Bronchial epithelial cell (primary cell): ENCODE measurements at regions not wholly inside any gene's neighbourhood (a gene's known extent, or its start where the extent isn't known, plus 50 kb on each side); places are given as distances from the start of the nearest gene placed in this dataset.
A peak's percentile ranks its signal among the peaks of the same experiment; 100 is the strongest.

Source experiments
- DNase-seq: peaks from one replicate; pipeline ENCODE4 v3.0.0-alpha.2; 2010; ENCODE audit warnings: low read depth
- FAIRE-seq: peaks from 2 replicates; lab custom pipeline; 2011; peaks lifted over from hg19 to GRCh38; lab: Jason Lieb, UNC
- H3K27me3 ChIP-seq: 2 replicates; pipeline ENCODE4 v1.5.1; 2011; ENCODE audit warnings: low read length; ENCODE audit not compliant: control insufficient read depth, insufficient read depth
- H3K36me3 ChIP-seq: 2 replicates; pipeline ENCODE4 v1.5.1; 2011; ENCODE audit warnings: low read length; ENCODE audit not compliant: control insufficient read depth, insufficient read depth
- H3K4me3 ChIP-seq: 2 replicates; pipeline ENCODE4 v1.5.1; 2011; ENCODE audit warnings: mild to moderate bottlenecking, low read depth, low read length, control low read depth
- CTCF ChIP-seq: IDR thresholded peaks from 2 replicates; pipeline ENCODE4 v1.5.1; 2011; ENCODE audit warnings: mild to moderate bottlenecking, moderate library complexity, low read length, control low read depth, inconsistent platforms; ENCODE audit not compliant: insufficient read depth, severe bottlenecking

GRCh38 chr1:83543222-83543973, 455.5 kb downstream of the TTLL7 start:
- DNase-seq (no peak), FAIRE-seq (no peak)
- no peak for TF ChIP-seq CTCF
- Histone ChIP-seq H3K36me3 (no peaks in the 10 kb centered on the region), H3K4me3 (no peak overlapping the region), H3K27me3 (no peaks in the 10 kb centered on the region)

DNA sequence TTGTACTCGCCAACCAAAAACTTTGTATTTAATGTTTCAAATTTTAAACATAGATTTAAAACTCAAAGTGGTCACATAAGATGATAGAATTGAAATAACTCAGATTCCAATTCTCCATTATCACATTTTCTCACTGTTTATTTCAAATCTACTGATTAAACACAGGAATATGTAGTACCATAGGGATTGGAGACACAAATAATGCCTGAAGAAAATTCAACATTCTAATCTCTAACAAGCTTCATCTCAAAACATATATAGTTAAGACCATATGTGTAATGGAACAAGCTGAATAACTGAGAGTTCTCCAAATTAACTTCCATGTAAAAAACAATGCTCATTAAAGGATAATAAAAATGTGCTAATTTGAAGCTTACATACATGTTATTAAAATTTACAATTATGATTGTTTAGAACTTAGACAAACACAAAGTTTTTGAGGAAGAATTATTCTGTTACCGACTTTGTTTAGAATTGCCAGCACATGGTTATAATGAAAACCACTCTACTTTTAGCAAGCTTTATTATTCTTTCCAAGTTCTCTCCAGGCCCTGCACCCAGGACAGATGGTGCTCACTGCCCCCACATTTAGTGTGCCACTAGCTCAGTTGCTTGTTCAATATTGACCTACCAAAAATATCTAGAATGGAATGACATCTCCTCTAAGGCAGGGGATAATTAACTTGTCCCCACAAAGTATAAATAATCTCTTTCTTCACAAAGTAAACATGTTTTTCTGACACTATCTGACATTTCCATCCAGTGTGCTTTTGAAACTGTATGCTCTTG, 467.2 kb downstream of the TTLL7 start:
- Histone ChIP-seq H3K36me3 (no peaks in the 10 kb centered on the region), H3K4me3 (no peak overlapping the region), H3K27me3 (no peaks in the 10 kb centered on the region)
- FAIRE-seq, result no peak
- no peak for TF ChIP-seq CTCF
- DNase-seq, result no peak

DNA sequence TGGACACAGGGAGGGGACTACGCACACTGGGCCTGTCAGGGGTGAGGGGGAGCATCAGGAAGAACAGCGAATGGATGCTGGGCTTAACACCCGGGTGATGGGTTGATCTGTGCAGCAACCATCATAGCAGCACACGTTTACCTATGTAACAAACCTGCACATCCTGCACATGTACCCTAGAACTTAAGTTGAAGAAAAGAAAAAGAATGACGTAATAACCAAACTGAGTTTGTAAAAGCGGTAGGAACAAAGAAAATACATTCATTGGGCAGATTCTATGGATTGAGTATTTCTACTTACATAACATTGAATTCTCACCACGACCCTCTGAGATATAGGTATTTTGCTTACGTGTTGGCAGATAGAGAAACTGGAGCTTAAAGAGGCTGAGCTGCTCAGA, 468.4 kb downstream of the TTLL7 start:
- TF ChIP-seq CTCF, result no peak
- FAIRE-seq, result no peak
- H3K36me3 ChIP-seq, result no peaks in the 10 kb centered on the region

DNA sequence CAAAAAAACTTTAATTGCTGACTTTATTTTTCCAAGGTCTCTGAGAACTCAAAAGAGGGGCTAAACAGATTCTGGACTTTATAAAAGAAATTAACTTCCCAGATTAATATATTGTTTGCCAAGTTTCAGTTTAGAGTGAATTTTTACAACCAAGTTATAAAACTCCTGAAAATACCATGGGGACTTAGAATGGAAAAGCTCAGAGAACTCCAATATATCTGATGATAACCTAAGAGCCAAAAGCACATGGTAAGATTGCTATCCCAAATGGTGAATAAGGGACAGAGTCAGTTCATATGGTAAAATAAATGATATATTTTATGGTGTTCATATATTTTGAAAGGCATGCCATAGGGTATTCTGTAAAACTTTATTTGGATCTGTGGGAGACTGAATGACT, 470.9 kb downstream of the TTLL7 start:
- Histone ChIP-seq H3K36me3 (no peaks in the 10 kb centered on the region), H3K27me3 (no peaks in the 10 kb centered on the region), H3K4me3 (no peak overlapping the region)
- DNase-seq, result no peak
- FAIRE-seq, result no peak
- TF ChIP-seq CTCF, result no peak

More for the DNA sequence above, 468.4 kb downstream of the TTLL7 start:
- no peak overlapping the region for H3K4me3 ChIP-seq
- no peaks in the 10 kb centered on the region for H3K27me3 ChIP-seq
- no peak for DNase-seq

DNA sequence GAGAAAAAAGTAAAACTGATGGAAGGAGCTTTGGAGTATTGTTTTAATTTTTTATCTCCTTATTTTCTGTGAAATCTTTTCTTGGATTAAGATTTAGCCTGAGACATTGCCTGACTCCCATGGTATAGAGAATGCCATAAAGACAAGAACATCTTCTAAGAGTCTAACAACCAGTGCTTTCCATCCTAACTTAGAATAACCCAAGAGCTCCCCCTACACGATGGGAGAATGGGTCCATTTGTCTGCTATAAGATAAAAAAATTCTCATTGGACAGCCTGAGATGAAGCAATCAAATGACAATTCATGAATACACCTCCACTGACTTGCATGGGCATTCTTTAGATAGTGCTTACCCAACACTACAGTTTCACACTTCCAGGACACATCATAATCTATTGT, 478.1 kb downstream of the TTLL7 start:
- Histone ChIP-seq H3K4me3 (no peak overlapping the region), H3K27me3 (no peaks in the 10 kb centered on the region), H3K36me3 (no peaks in the 10 kb centered on the region)
- no peak for TF ChIP-seq CTCF
- DNase-seq, result peak; percentile 37
- FAIRE-seq, result no peak
